ENCODE measurements at regions not wholly inside any gene's neighbourhood (a gene's known extent, or its start where the extent isn't known, plus 50 kb on each side); places are given as distances from the start of the nearest gene placed in this dataset.

GRCh38 chr5:6941631-6942030, 228.4 kb downstream of the TENT4A start:
- TF ChIP-seq, protein P1, sequence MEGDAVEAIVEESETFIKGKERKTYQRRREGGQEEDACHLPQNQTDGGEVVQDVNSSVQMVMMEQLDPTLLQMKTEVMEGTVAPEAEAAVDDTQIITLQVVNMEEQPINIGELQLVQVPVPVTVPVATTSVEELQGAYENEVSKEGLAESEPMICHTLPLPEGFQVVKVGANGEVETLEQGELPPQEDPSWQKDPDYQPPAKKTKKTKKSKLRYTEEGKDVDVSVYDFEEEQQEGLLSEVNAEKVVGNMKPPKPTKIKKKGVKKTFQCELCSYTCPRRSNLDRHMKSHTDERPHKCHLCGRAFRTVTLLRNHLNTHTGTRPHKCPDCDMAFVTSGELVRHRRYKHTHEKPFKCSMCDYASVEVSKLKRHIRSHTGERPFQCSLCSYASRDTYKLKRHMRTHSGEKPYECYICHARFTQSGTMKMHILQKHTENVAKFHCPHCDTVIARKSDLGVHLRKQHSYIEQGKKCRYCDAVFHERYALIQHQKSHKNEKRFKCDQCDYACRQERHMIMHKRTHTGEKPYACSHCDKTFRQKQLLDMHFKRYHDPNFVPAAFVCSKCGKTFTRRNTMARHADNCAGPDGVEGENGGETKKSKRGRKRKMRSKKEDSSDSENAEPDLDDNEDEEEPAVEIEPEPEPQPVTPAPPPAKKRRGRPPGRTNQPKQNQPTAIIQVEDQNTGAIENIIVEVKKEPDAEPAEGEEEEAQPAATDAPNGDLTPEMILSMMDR (IDR thresholded peaks at IDR 0.05; ENCODE audit: insufficient read depth, low read length) = no peak
- TF ChIP-seq SPI1 (IDR thresholded peaks at IDR 0.05; ENCODE audit: borderline replicate concordance, low read depth) = no peak
